ENCODE measurements at regions not wholly inside any gene's neighbourhood (a gene's known extent, or its start where the extent isn't known, plus 50 kb on each side); places are given as distances from the start of the nearest gene placed in this dataset.

- Mint-ChIP-seq H3K4me3 (no peak overlapping the region), H3K27ac (no peak overlapping the region), H3K9me3 (peaks cover 3% of the 10 kb centered on the region), H3K36me3 (ENCODE audit: low read depth) (peaks cover 2% of the 10 kb centered on the region), H3K4me1 (ENCODE audit: low read depth) (peaks cover 20% of the 10 kb centered on the region), H3K27me3 (ENCODE audit: insufficient read depth) (no peaks in the 10 kb centered on the region)
- no peak for DNase-seq (ENCODE audit: low spot score)
- intact Hi-C loops (cut with micrococcal nuclease): no loop called here
These were observed 74.7 kb downstream of the COPS8 start for GRCh38 chr2:237160271-237160919.

- peaks cover 2% of the 10 kb centered on the region for H3K36me3 Mint-ChIP-seq (ENCODE audit: low read depth)
- H3K27ac Mint-ChIP-seq: no peak overlapping the region
- peaks cover 15% of the 10 kb centered on the region for H3K4me1 Mint-ChIP-seq (ENCODE audit: low read depth)
- intact Hi-C loops (cut with micrococcal nuclease): no loop called here
- no peak for DNase-seq (ENCODE audit: low spot score)
- H3K9me3 Mint-ChIP-seq: peaks cover 3% of the 10 kb centered on the region
- H3K27me3 Mint-ChIP-seq (ENCODE audit: insufficient read depth): peaks cover 3% of the 10 kb centered on the region
- H3K4me3 Mint-ChIP-seq: no peak overlapping the region
These were observed 75.5 kb downstream of the COPS8 start for GRCh38 chr2:237161189-237161588.

- Mint-ChIP-seq H3K27me3 (ENCODE audit: insufficient read depth) (peaks cover 3% of the 10 kb centered on the region), H3K4me3 (no peak overlapping the region), H3K36me3 (ENCODE audit: low read depth) (peaks cover 2% of the 10 kb centered on the region), H3K27ac (no peak overlapping the region), H3K4me1 (ENCODE audit: low read depth) (peaks cover 8% of the 10 kb centered on the region), H3K9me3 (peaks cover 3% of the 10 kb centered on the region)
- intact Hi-C loops (cut with micrococcal nuclease): no loop called here
- DNase-seq (ENCODE audit: low spot score): no peak
These were observed 77.3 kb downstream of the COPS8 start for GRCh38 chr2:237162959-237163358.

GRCh38 chr2:237164474-237165042, 78.9 kb downstream of the COPS8 start:
- Mint-ChIP-seq H3K27me3 (ENCODE audit: insufficient read depth) (peaks cover 3% of the 10 kb centered on the region), H3K27ac (no peak overlapping the region), H3K4me1 (ENCODE audit: low read depth) (peaks cover under 1% of the 10 kb centered on the region), H3K4me3 (no peak overlapping the region), H3K9me3 (no peaks in the 10 kb centered on the region), H3K36me3 (ENCODE audit: low read depth) (peaks cover 2% of the 10 kb centered on the region)
- no peak for DNase-seq (ENCODE audit: low spot score)
- intact Hi-C loops (cut with micrococcal nuclease): no loop called here

- intact Hi-C loops (cut with micrococcal nuclease): no loop called here
- DNase-seq (ENCODE audit: low spot score): no peak
- no peaks in the 10 kb centered on the region for H3K9me3 Mint-ChIP-seq
- peaks cover 3% of the 10 kb centered on the region for H3K27me3 Mint-ChIP-seq (ENCODE audit: insufficient read depth)
- H3K27ac Mint-ChIP-seq: no peak overlapping the region
- no peak overlapping the region for H3K4me3 Mint-ChIP-seq
- H3K4me1 Mint-ChIP-seq (ENCODE audit: low read depth): no peaks in the 10 kb centered on the region
- peaks cover 2% of the 10 kb centered on the region for H3K36me3 Mint-ChIP-seq (ENCODE audit: low read depth)
These were observed 80.0 kb downstream of the COPS8 start for GRCh38 chr2:237165405-237166276.

GRCh38 chr2:237167038-237167437, 81.3 kb downstream of the COPS8 start:
- no peak for DNase-seq (ENCODE audit: low spot score)
- H3K36me3 Mint-ChIP-seq (ENCODE audit: low read depth): peaks cover 2% of the 10 kb centered on the region
- peaks cover 4% of the 10 kb centered on the region for H3K27me3 Mint-ChIP-seq (ENCODE audit: insufficient read depth)
- no peaks in the 10 kb centered on the region for H3K4me1 Mint-ChIP-seq (ENCODE audit: low read depth)
- H3K27ac Mint-ChIP-seq: no peak overlapping the region
- intact Hi-C loops (cut with micrococcal nuclease): no loop called here
- H3K4me3 Mint-ChIP-seq: no peak overlapping the region
- no peaks in the 10 kb centered on the region for H3K9me3 Mint-ChIP-seq

- no peak overlapping the region for H3K4me3 Mint-ChIP-seq
- H3K27ac Mint-ChIP-seq: no peak overlapping the region
- H3K27me3 Mint-ChIP-seq (ENCODE audit: insufficient read depth): peaks cover 7% of the 10 kb centered on the region
- intact Hi-C loops (cut with micrococcal nuclease): no loop called here
- H3K9me3 Mint-ChIP-seq: no peaks in the 10 kb centered on the region
- H3K36me3 Mint-ChIP-seq (ENCODE audit: low read depth): peaks cover 1% of the 10 kb centered on the region
- H3K4me1 Mint-ChIP-seq (ENCODE audit: low read depth): no peaks in the 10 kb centered on the region
- DNase-seq (ENCODE audit: low spot score): no peak
These were observed 82.2 kb downstream of the COPS8 start for GRCh38 chr2:237167934-237168333.

- Mint-ChIP-seq H3K4me1 (ENCODE audit: low read depth) (no peaks in the 10 kb centered on the region), H3K4me3 (no peak overlapping the region), H3K9me3 (no peaks in the 10 kb centered on the region), H3K27ac (no peak overlapping the region), H3K36me3 (ENCODE audit: low read depth) (no peaks in the 10 kb centered on the region), H3K27me3 (ENCODE audit: insufficient read depth) (peaks cover 10% of the 10 kb centered on the region)
- DNase-seq (ENCODE audit: low spot score): no peak
- intact Hi-C loops (cut with micrococcal nuclease): no loop called here
These were observed 84.3 kb downstream of the COPS8 start for GRCh38 chr2:237170020-237170419.

GRCh38 chr2:237171396-237171795, 85.7 kb downstream of the COPS8 start:
- Mint-ChIP-seq H3K27ac (no peak overlapping the region), H3K27me3 (ENCODE audit: insufficient read depth) (peaks cover 15% of the 10 kb centered on the region), H3K4me1 (ENCODE audit: low read depth) (no peaks in the 10 kb centered on the region), H3K9me3 (no peaks in the 10 kb centered on the region), H3K4me3 (no peak overlapping the region), H3K36me3 (ENCODE audit: low read depth) (no peaks in the 10 kb centered on the region)
- intact Hi-C loops (cut with micrococcal nuclease): no loop called here
- DNase-seq (ENCODE audit: low spot score): no peak

- no peak overlapping the region for H3K27ac Mint-ChIP-seq
- H3K4me1 Mint-ChIP-seq (ENCODE audit: low read depth): no peaks in the 10 kb centered on the region
- H3K36me3 Mint-ChIP-seq (ENCODE audit: low read depth): no peaks in the 10 kb centered on the region
- no peaks in the 10 kb centered on the region for H3K9me3 Mint-ChIP-seq
- intact Hi-C loops (cut with micrococcal nuclease): no loop called here
- peaks cover 15% of the 10 kb centered on the region for H3K27me3 Mint-ChIP-seq (ENCODE audit: insufficient read depth)
- no peak overlapping the region for H3K4me3 Mint-ChIP-seq
- DNase-seq (ENCODE audit: low spot score): no peak
These were observed 86.2 kb downstream of the COPS8 start for GRCh38 chr2:237171881-237172280.

GRCh38 chr2:237177052-237177451, 91.4 kb downstream of the COPS8 start:
- intact Hi-C loops (cut with micrococcal nuclease): no loop called here
- H3K4me1 Mint-ChIP-seq (ENCODE audit: low read depth): peaks cover 4% of the 10 kb centered on the region
- DNase-seq (ENCODE audit: low spot score): no peak
- H3K27ac Mint-ChIP-seq: no peak overlapping the region
- peaks cover 16% of the 10 kb centered on the region for H3K27me3 Mint-ChIP-seq (ENCODE audit: insufficient read depth)
- no peaks in the 10 kb centered on the region for H3K36me3 Mint-ChIP-seq (ENCODE audit: low read depth)
- H3K9me3 Mint-ChIP-seq: no peaks in the 10 kb centered on the region
- H3K4me3 Mint-ChIP-seq: no peak overlapping the region

- Mint-ChIP-seq H3K4me1 (ENCODE audit: low read depth) (peaks cover 4% of the 10 kb centered on the region), H3K36me3 (ENCODE audit: low read depth) (no peaks in the 10 kb centered on the region), H3K27me3 (ENCODE audit: insufficient read depth) (peaks cover 14% of the 10 kb centered on the region), H3K9me3 (no peaks in the 10 kb centered on the region), H3K27ac (no peak overlapping the region), H3K4me3 (no peak overlapping the region)
- DNase-seq (ENCODE audit: low spot score): no peak
- intact Hi-C loops (cut with micrococcal nuclease): no loop called here
These were observed 92.3 kb downstream of the COPS8 start for GRCh38 chr2:237177986-237178385.

GRCh38 chr2:237178396-237178795, 92.7 kb downstream of the COPS8 start:
- intact Hi-C loops (cut with micrococcal nuclease): no loop called here
- peaks cover 14% of the 10 kb centered on the region for H3K27me3 Mint-ChIP-seq (ENCODE audit: insufficient read depth)
- DNase-seq (ENCODE audit: low spot score): no peak
- no peaks in the 10 kb centered on the region for H3K36me3 Mint-ChIP-seq (ENCODE audit: low read depth)
- H3K4me3 Mint-ChIP-seq: no peak overlapping the region
- no peaks in the 10 kb centered on the region for H3K9me3 Mint-ChIP-seq
- H3K27ac Mint-ChIP-seq: no peak overlapping the region
- peaks cover 4% of the 10 kb centered on the region for H3K4me1 Mint-ChIP-seq (ENCODE audit: low read depth)

Measured in activated T-helper 1 cell treated with anti-CD3 and anti-CD28 coated beads, Interleukin-12 subunit alpha, Interleukin-12 subunit beta, Interleukin-2, Interleukin-4 antibody, amounts not matched to agents 30 ng/mL and 10 ng/mL and 1 ng/mL, durations not matched to agents 14 hours and 24 hours and 36 hours (primary cell).